SK-N-SH (cell line): ENCODE measurements at regions not wholly inside any gene's neighbourhood (a gene's known extent, or its start where the extent isn't known, plus 50 kb on each side); places are given as distances from the start of the nearest gene placed in this dataset.

Source experiments
- CTCF ChIA-PET: fragments of 300-600, 350-600 bp; formaldehyde crosslinking; extraction: SDS; loops from one replicate; lab custom pipeline; 2021; lab: Yijun Ruan, JAX
- POLR2A ChIA-PET: fragments of 350-600 bp; sonication (Branson Sonifier 250); formaldehyde crosslinking; extraction: SDS; loops from one replicate; lab custom pipeline; 2020; ENCODE audit warnings: antibody characterized with exemption, inconsistent platforms; lab: Yijun Ruan, JAX
- DNase-seq: peaks from one replicate; pipeline ENCODE4 v3.0.0; 2012
- H2AFZ ChIP-seq: fragments of 200-600 bp; sonication (generic); 2 replicates; pipeline ENCODE4 v1.8.1; 2016; ENCODE audit warnings: antibody characterized with exemption, mild to moderate bottlenecking, low read depth
- H3F3A ChIP-seq: fragments of 200-600 bp; sonication (generic); replicated peaks from 2 replicates; pipeline ENCODE3; 2016; ENCODE audit warnings: antibody characterized with exemption, mild to moderate bottlenecking; ENCODE audit not compliant: insufficient read depth
- H3K27ac ChIP-seq, 2 experiments: fragments of 200-500 bp in 1 of 2; fragments of 200-600 bp in 1 of 2; sonication (Bioruptor generic) in 1 of 2; sonication (generic), shearing (Covaris generic) in 1 of 2; 2 replicates each; pipeline versions ENCODE4 v1.5.1 to v1.6.1; 2014 to 2016; ENCODE audit warnings: low read depth in 2 of 2, inconsistent platforms in 1 of 2, low read length in 1 of 2, mild to moderate bottlenecking in 1 of 2, mixed read lengths in 1 of 2
- H3K27me3 ChIP-seq: fragments of 200-600 bp; sonication (generic), shearing (Covaris generic); 2 replicates; pipeline ENCODE4 v1.6.1; 2016; ENCODE audit warnings: mixed run types; ENCODE audit not compliant: insufficient read depth
- H3K36me3 ChIP-seq, 2 experiments: fragments of 200-500 bp in 1 of 2; fragments of 200-600 bp in 1 of 2; sonication (Bioruptor generic) in 1 of 2; sonication (generic) in 1 of 2; replicated peaks in 1 of 2; 2 replicates each; pipeline versions ENCODE3 to v1.5.1; 2014 to 2016; ENCODE audit warnings: low read length in 1 of 2, mild to moderate bottlenecking in 1 of 2; ENCODE audit not compliant: insufficient read depth in 2 of 2, control insufficient read depth in 1 of 2
- H3K4me1 ChIP-seq, 2 experiments: fragments of 200-500 bp in 1 of 2; fragments of 200-600 bp in 1 of 2; sonication (Bioruptor generic) in 1 of 2; sonication (generic), shearing (Covaris generic) in 1 of 2; 2 replicates each; pipeline versions ENCODE4 v1.5.1 to v1.6.1; 2014 to 2016; ENCODE audit warnings: low read depth in 1 of 2, low read length in 1 of 2, mixed run types in 1 of 2; ENCODE audit not compliant: insufficient read depth in 2 of 2, control insufficient read depth in 1 of 2
- H3K4me2 ChIP-seq: fragments of 200-600 bp; sonication (generic), shearing (Covaris generic); 2 replicates; pipeline ENCODE4 v1.6.1; 2017; ENCODE audit warnings: mixed run types
- H3K4me3 ChIP-seq, 2 experiments: fragments of 200-500 bp in 1 of 2; fragments of 200-600 bp in 1 of 2; sonication (Bioruptor generic) in 1 of 2; sonication (generic), shearing (Covaris generic) in 1 of 2; 2 replicates each; pipeline versions ENCODE4 v1.5.1 to v1.8.1; 2014 to 2016; ENCODE audit warnings: low read depth in 2 of 2, inconsistent platforms in 1 of 2, low read length in 1 of 2, mild to moderate bottlenecking in 1 of 2, mixed read lengths in 1 of 2, moderate library complexity in 1 of 2
- H3K79me2 ChIP-seq: fragments of 200-600 bp; sonication (generic); 2 replicates; pipeline ENCODE4 v1.8.1; 2017; ENCODE audit warnings: mild to moderate bottlenecking; ENCODE audit not compliant: insufficient read depth
- H3K9ac ChIP-seq: fragments of 200-600 bp; sonication (generic); 2 replicates; pipeline ENCODE4 v1.6.1; 2017; ENCODE audit warnings: mixed run types
- H3K9me2 ChIP-seq: fragments of 200-600 bp; sonication (generic); 2 replicates; pipeline ENCODE4 v1.6.1; 2017; ENCODE audit warnings: mixed run types
- H3K9me3 ChIP-seq: fragments of 200-600 bp; sonication (generic); 2 replicates; pipeline ENCODE4 v1.6.1; 2017; ENCODE audit warnings: mixed run types, mild to moderate bottlenecking, moderate library complexity
- H4K20me1 ChIP-seq: fragments of 200-600 bp; sonication (generic); 2 replicates; pipeline ENCODE4 v1.6.1; 2017; ENCODE audit warnings: mild to moderate bottlenecking, mixed run types; ENCODE audit not compliant: insufficient read depth
- CHD2 ChIP-seq: fragments of 150-350 bp; IDR thresholded peaks from 2 replicates; pipeline ENCODE4 v1.6.1; 2018; ENCODE audit warnings: low read length; ENCODE audit not compliant: partially characterized antibody
- ELF1 ChIP-seq: IDR thresholded peaks from 2 replicates; pipeline ENCODE4 v1.4.0; 2012
- EP300 ChIP-seq, 2 experiments: IDR thresholded peaks; 2 replicates each; pipeline versions ENCODE4 v1.4.0 to v1.6.1; 2012; ENCODE audit warnings: borderline replicate concordance in 1 of 2, low read depth in 1 of 2, low read length in 1 of 2
- EZH2phosphoT487 ChIP-seq: fragments of 200-600 bp; sonication (generic); IDR thresholded peaks from 2 replicates; pipeline ENCODE4 v1.6.1; 2017; ENCODE audit warnings: low read depth, mixed run types, mild to moderate bottlenecking, antibody characterized with exemption, moderate library complexity, borderline replicate concordance
- FOSL2 ChIP-seq: IDR thresholded peaks from 2 replicates; pipeline ENCODE4 v1.4.0; 2012; ENCODE audit warnings: low read depth, mild to moderate bottlenecking, moderate library complexity, borderline replicate concordance
- GABPA ChIP-seq: IDR thresholded peaks from 2 replicates; pipeline ENCODE4 v1.4.0; 2012; ENCODE audit warnings: low read depth, mild to moderate bottlenecking
- GATA2 ChIP-seq: sonication (generic); formaldehyde crosslinking; IDR thresholded peaks from 2 replicates; pipeline ENCODE4 v1.5.0; 2020; ENCODE audit warnings: mild to moderate bottlenecking, missing genetic modification reagents
- JUND ChIP-seq: IDR thresholded peaks from 2 replicates; pipeline ENCODE4 v1.4.0; 2012
- NFIC ChIP-seq: IDR thresholded peaks from 2 replicates; pipeline ENCODE4 v1.4.0; 2012; ENCODE audit warnings: borderline replicate concordance
- NRF1 ChIP-seq: IDR thresholded peaks from 2 replicates; pipeline ENCODE4 v1.6.1; 2012; ENCODE audit warnings: low read depth, mild to moderate bottlenecking, low read length
- POLR2AphosphoS5 ChIP-seq: IDR thresholded peaks from 2 replicates; pipeline ENCODE4 v1.6.1; 2012; ENCODE audit warnings: low read depth, low read length
- RAD21 ChIP-seq: IDR thresholded peaks from 2 replicates; pipeline ENCODE4 v1.6.1; 2012; ENCODE audit warnings: mild to moderate bottlenecking, low read length
- SIN3A ChIP-seq: IDR thresholded peaks from 2 replicates; pipeline ENCODE4 v1.6.1; 2012; ENCODE audit warnings: low read depth, mild to moderate bottlenecking, low read length, moderate library complexity, borderline replicate concordance
- SMC3 ChIP-seq: IDR thresholded peaks from 2 replicates; pipeline ENCODE4 v1.6.1; 2012; ENCODE audit warnings: low read depth, low read length, improper control_type of control experiment
- TCF12 ChIP-seq: IDR thresholded peaks from 2 replicates; pipeline ENCODE4 v1.4.0; 2012
- TEAD4 ChIP-seq: IDR thresholded peaks from 2 replicates; pipeline ENCODE4 v1.4.0; 2012; ENCODE audit warnings: mild to moderate bottlenecking, borderline replicate concordance; ENCODE audit not compliant: insufficient read depth
- WGBS: methylation state at CpG from one replicate; pipeline ENCODE4 v1.1.6; 2017; ENCODE audit warnings: low lambda C conversion rate; 5-methylcytosine and 5-hydroxymethylcytosine counted together
- TF ChIP-seq, protein P1 (sequence below): IDR thresholded peaks from 2 replicates; pipeline ENCODE4 v1.4.0; 2012; ENCODE audit warnings: low read depth, borderline replicate concordance
- TF ChIP-seq, protein P2 (sequence below): fragments of 200-600 bp; sonication (generic); IDR thresholded peaks from 2 replicates; pipeline ENCODE4 v1.6.1; 2017; ENCODE audit warnings: antibody characterized with exemption, mild to moderate bottlenecking, moderate library complexity
- TF ChIP-seq, protein P3 (sequence below): fragments of 150-350 bp; IDR thresholded peaks from 2 replicates; pipeline ENCODE4 v1.6.1; 2016; ENCODE audit warnings: mild to moderate bottlenecking, low read depth, low read length
- TF ChIP-seq, protein P4 (sequence below): fragments of 150-350 bp; IDR thresholded peaks from 2 replicates; pipeline ENCODE4 v1.6.1; 2017; ENCODE audit warnings: antibody characterized with exemption, low read length, low read depth, borderline replicate concordance

DNA sequence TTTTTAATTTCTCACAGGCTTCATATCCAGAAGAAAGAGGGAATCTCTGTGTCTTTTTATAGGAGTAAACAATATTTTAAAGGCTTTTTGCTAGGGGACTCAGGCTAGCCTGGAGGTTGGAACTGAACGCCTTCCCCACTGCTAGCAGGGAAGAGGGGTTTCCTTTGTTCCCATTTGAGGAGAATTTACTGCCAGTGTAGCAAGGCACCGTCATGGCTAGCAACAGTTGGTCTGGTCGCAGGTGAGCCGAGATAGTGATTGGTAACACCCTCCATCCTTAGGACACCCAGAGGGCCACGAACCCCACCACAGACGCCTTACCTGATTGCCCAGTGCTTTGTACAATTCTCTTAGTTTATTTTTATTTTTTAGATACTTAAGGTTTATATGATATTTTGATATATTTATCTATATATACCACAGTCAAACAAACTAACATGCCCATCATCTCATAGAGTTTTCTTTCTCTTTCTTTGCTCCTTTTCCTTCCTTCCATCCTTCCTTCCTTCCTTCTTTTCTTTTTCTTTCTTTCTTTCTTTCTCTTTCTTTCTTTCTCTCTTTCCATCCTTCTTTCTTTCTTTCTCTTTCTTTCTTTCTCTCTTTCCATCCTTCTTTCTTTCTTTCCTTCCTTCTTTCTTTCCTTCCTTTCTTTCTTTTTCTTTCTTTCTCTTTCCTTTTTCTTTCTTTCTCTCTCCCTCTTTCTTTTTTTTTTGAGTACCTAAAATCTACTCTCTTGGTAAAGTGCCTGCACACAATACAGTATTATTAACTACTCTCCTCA, 219.0 kb upstream of the AKR1E2 start:
- no peak overlapping the region for H3K4me2 ChIP-seq
- ChIA-PET POLR2A (interaction anchor here (0.7 kb wide), 1 partner anchor 1315 kb away, joined by 4 read pairs; no protein-coding TSS in a partner anchor), CTCF (no interaction called here)
- no peak overlapping the region for H3K27ac ChIP-seq
- H3K4me3 ChIP-seq = no peak overlapping the region
- no peak overlapping the region for H2AFZ ChIP-seq
- no peaks in the 10 kb centered on the region for H3K79me2 ChIP-seq
- H3K9ac ChIP-seq = no peak overlapping the region
- H4K20me1 ChIP-seq = no peaks in the 10 kb centered on the region
- DNase-seq = no peak
- no peaks in the 10 kb centered on the region for H3K27me3 ChIP-seq
- peaks cover 6% of the 10 kb centered on the region; the same call in 1 of the 2 replicates for H3K9me3 ChIP-seq
- H3K9me2 ChIP-seq = no peaks in the 10 kb centered on the region; the same call in 1 of the 2 replicates
- no peaks in the 10 kb centered on the region for H3F3A ChIP-seq
- no peaks in the 10 kb centered on the region for H3K36me3 ChIP-seq
- WGBS = 93% methylated on average over 6 of the region's 6 CpGs
- no peaks in the 10 kb centered on the region; a peak in 1 of 4 replicates for H3K4me1 ChIP-seq
- TF ChIP-seq, protein P1, sequence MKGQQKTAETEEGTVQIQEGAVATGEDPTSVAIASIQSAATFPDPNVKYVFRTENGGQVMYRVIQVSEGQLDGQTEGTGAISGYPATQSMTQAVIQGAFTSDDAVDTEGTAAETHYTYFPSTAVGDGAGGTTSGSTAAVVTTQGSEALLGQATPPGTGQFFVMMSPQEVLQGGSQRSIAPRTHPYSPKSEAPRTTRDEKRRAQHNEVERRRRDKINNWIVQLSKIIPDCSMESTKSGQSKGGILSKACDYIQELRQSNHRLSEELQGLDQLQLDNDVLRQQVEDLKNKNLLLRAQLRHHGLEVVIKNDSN = no peak
- TF ChIP-seq SMC3 = no peak
- TF ChIP-seq, protein P2, sequence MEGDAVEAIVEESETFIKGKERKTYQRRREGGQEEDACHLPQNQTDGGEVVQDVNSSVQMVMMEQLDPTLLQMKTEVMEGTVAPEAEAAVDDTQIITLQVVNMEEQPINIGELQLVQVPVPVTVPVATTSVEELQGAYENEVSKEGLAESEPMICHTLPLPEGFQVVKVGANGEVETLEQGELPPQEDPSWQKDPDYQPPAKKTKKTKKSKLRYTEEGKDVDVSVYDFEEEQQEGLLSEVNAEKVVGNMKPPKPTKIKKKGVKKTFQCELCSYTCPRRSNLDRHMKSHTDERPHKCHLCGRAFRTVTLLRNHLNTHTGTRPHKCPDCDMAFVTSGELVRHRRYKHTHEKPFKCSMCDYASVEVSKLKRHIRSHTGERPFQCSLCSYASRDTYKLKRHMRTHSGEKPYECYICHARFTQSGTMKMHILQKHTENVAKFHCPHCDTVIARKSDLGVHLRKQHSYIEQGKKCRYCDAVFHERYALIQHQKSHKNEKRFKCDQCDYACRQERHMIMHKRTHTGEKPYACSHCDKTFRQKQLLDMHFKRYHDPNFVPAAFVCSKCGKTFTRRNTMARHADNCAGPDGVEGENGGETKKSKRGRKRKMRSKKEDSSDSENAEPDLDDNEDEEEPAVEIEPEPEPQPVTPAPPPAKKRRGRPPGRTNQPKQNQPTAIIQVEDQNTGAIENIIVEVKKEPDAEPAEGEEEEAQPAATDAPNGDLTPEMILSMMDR = no peak
- TF ChIP-seq GATA2 (CRISPR knock-in tag) = no peak
- TF ChIP-seq JUND = no peak
- no peak for TF ChIP-seq TCF12
- no peak for TF ChIP-seq TEAD4
- no peak for TF ChIP-seq NFIC
- TF ChIP-seq, protein P3, sequence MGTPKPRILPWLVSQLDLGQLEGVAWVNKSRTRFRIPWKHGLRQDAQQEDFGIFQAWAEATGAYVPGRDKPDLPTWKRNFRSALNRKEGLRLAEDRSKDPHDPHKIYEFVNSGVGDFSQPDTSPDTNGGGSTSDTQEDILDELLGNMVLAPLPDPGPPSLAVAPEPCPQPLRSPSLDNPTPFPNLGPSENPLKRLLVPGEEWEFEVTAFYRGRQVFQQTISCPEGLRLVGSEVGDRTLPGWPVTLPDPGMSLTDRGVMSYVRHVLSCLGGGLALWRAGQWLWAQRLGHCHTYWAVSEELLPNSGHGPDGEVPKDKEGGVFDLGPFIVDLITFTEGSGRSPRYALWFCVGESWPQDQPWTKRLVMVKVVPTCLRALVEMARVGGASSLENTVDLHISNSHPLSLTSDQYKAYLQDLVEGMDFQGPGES = no peak
- TF ChIP-seq POLR2AphosphoS5 = no peak
- no peak for TF ChIP-seq CHD2
- no peak for TF ChIP-seq EP300 (IDR thresholded peaks at IDR 0.05; ENCODE audit: borderline replicate concordance in 1 of 2, low read depth in 1 of 2, low read length in 1 of 2)
- TF ChIP-seq RAD21 = no peak
- no peak for TF ChIP-seq SIN3A
- no peak for TF ChIP-seq NRF1
- no peak for TF ChIP-seq EZH2phosphoT487
- TF ChIP-seq, protein P4, sequence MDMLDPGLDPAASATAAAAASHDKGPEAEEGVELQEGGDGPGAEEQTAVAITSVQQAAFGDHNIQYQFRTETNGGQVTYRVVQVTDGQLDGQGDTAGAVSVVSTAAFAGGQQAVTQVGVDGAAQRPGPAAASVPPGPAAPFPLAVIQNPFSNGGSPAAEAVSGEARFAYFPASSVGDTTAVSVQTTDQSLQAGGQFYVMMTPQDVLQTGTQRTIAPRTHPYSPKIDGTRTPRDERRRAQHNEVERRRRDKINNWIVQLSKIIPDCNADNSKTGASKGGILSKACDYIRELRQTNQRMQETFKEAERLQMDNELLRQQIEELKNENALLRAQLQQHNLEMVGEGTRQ = no peak
- TF ChIP-seq FOSL2 = no peak
- TF ChIP-seq GABPA = no peak
- TF ChIP-seq ELF1 = no peak
